GM21528 (cell line): ENCODE measurements at regions not wholly inside any gene's neighbourhood (a gene's known extent, or its start where the extent isn't known, plus 50 kb on each side); places are given as distances from the start of the nearest gene placed in this dataset.

Experiments
- ATAC-seq: cut with Tn5 transposase; IDR thresholded peaks from one replicate; pipeline ENCODE4 v1.9.1; 2021; ENCODE audit warnings: mild to moderate bottlenecking, moderate library complexity; ENCODE audit not compliant: unreplicated experiment, low FRiP score

GRCh38 chr9:80369641-80370040 is 797.9 kb downstream of the TLE4 start:
- no peak for ATAC-seq

GRCh38 chr9:80366626-80367025 is 794.9 kb downstream of the TLE4 start:
- no peak for ATAC-seq

GRCh38 chr9:80359941-80360881 is 788.4 kb downstream of the TLE4 start:
- ATAC-seq, result no peak

GRCh38 chr9:80359291-80359690 is 787.5 kb downstream of the TLE4 start:
- ATAC-seq, result no peak

DNA sequence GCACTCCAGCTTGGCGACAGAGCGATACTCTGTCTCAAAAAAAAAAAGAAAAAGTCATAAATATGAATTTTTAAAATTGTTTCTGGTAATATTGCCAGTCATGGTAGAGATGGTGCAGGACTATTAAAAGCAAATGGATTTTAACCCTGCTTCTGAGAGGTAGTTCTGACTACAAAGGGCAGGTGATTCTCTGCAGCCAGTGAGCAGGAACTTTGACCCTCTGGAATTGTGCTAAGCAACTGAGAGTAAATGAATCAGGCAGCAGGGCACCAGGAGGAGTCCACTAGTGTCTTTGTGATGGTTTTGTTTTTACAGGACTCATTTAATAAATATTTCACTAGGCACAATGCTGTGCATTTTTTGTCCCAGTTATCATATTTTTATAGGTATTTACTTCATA is 781.2 kb downstream of the TLE4 start:
- no peak for ATAC-seq

GRCh38 chr9:80351612-80352011 is 779.8 kb downstream of the TLE4 start:
- no peak for ATAC-seq

- ATAC-seq, result no peak
These were observed 754.3 kb downstream of the TLE4 start for GRCh38 chr9:80326105-80326504.

DNA sequence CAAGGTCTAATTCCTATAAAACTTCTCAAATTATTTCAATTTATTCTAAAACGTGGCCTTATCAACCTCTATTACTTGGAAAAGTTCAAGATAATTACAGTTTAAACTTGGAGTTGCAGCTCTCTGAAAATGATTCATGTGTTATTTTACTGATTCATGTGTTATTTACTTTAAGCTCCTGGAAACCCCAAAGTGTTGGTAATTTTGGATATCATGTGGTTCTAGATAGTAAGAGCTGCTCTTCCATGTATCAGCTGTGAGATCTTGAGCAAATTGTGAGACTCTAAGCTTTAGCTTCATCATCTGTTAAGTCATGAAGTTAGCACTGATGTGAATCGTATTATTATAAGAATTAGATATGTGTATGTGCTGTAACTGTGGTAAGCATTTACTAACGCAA is 749.2 kb downstream of the TLE4 start:
- ATAC-seq, result no peak

DNA sequence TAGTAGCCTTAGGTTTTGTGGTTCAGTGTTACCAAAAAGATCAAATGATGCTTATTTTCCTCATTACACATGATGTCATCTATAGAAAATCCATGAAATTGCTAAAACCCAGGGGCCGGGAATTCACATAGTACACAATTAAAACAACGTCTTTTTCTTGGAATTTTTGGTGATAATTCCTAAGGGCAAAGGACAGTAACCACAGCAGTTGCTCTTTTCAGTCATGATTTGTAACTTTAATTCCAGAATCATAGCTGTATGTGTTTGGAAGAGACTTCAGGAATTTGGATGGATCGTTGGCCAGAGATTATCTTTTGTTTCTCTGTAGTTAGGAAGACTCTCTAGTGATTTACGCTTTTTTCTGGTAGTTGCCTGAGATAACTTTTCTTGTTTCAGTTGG is 748.7 kb downstream of the TLE4 start:
- ATAC-seq, result no peak

- ATAC-seq, result no peak
These were observed 733.4 kb downstream of the TLE4 start for GRCh38 chr9:80305136-80305535.

DNA sequence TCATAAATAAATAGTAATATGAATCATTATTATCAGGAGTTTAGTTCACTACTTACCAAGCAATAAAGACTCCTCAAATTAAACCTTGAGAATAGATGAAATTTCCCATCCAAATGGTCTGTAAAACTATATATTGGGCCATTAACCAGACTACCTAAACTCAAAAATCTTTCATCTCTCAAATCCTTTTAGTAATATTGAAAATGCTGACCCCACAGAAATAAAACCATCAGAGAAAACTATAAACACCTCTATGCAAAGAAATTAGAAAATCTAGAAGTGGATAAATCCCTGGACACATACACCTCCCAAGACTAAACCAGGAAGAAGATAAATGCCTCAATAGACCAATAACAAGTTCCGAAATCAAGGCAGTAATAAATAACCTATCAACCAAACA is 723.2 kb downstream of the TLE4 start:
- no peak for ATAC-seq

DNA sequence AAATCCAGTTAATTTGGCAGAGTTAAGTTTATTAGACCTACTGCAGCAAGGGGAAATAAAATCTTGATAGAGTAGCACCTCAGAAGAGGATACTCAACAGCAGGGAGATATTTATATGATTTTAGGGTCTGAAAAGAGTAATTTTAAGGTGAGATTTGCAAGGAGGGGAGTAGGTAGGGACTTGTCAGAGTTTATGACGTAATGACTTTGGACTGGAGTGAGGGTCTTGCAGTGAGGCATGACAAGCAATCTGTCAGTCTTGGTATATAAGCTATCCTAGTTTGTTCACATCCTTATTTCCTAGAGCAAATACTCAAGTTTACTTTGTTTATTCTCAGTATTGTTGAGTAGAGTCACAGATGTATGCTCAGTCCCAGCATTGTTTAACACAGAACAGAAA is 722.6 kb downstream of the TLE4 start:
- no peak for ATAC-seq

- ATAC-seq, result no peak
These were observed 720.5 kb downstream of the TLE4 start for GRCh38 chr9:80292231-80292630.

DNA sequence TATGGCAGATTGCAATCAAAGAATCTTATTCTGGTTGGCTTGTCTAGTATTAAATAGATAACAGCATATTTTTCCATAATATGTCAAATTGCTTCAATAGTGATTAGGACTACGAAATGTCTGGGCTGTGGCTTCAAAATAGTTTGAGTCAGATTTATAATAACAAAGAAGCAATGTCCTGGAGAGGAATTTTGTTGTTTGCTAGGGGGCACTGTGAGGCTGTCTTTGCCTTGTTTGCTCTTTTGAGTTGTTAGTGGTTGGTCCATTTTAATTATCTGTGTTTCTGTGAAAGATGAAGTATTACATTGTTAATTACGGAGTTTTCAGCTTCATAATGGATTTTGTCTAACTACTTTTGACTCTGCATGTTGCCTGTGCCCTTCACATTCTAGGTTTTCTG is 713.6 kb downstream of the TLE4 start:
- no peak for ATAC-seq

GRCh38 chr9:80282766-80283165 is 711.0 kb downstream of the TLE4 start:
- ATAC-seq, result no peak

- ATAC-seq, result no peak
These were observed 687.3 kb downstream of the TLE4 start for GRCh38 chr9:80259079-80259478.

- ATAC-seq, result no peak
These were observed 680.0 kb downstream of the TLE4 start for GRCh38 chr9:80251778-80252177.

DNA sequence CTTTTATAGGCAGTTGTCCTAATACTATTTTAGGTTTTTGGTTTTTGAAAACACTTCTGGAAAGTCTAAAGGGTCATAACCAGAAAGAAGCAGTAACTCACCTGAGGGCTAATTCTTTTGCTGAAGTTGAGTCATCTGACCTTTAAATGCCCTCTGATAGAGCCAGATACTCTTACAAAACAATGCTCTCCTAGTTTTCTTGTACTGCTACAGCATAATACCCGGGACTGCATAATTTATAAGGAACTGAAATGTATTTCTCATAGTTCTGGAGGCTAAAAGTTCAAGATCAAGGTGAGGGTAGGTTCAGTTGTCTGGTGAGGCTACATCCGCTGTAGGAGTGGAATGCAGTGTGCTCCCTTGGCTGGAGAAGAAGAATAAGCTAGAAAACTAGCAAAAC is 670.3 kb downstream of the TLE4 start:
- no peak for ATAC-seq

DNA sequence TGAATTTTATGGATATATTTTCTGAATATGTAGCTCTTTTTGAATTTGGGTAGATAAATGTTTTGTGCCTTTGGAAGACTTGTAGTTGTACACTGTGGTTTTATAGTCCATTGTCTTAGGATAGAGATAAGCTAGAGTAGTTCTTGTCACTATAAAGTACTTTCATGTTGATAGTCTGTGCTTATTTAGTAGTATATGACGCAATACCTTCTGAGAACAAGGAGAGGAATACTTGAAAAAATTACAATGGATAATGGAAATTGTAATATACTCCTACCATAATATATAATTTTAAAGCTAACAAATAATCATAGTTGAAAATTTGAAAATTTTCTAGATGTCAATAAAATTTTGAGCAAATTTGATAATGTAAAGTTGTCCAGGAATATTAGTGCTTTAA is 664.0 kb downstream of the TLE4 start:
- ATAC-seq, result no peak

- ATAC-seq, result no peak
These were observed 662.1 kb downstream of the TLE4 start for GRCh38 chr9:80233906-80234305.

DNA sequence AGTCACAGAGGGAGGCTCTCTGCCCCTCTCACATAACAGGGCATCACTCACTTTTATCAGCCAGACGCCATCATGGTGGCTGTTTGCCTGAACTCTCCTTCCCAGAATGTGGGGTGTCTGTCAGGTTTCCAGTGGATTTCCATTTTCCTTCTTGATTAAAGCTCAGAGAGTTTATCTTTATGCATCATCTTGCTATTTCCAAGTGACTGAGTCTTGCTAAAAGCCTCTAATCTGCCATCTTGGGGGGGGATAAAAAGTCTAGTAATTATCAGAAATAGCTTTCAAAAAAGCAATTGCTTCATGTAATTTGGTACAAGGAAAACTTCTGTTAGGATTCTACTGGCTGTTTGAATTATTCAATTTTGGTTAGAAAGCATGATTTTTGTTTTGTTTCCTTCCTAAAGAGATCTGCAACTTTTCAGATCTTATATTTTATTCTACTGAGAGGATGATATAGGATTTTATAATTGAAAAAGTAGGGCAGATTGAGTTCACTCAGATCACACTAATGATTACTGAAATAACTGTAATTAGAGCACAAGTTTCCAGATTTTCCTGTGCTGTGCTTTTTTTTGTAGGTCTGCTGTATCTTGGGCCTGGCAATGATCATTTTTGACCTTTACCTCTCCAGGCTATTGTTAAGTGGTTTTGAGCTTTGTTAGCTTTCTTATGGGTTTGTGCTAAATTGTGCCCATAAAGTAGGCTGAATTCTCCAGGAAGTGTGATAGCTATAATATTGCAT is 661.5 kb downstream of the TLE4 start:
- no peak for ATAC-seq
